ENCODE measurements at regions not wholly inside any gene's neighbourhood (a gene's known extent, or its start where the extent isn't known, plus 50 kb on each side); places are given as distances from the start of the nearest gene placed in this dataset.

- TF ChIP-seq EP300 (IDR thresholded peaks at IDR 0.05; ENCODE audit: low read depth) (no peak), CTCF (IDR thresholded peaks at IDR 0.05) (no peak), POLR2A (IDR thresholded peaks at IDR 0.05) (no peak), POLR2AphosphoS5 (IDR thresholded peaks at IDR 0.05) (no peak)
- Histone ChIP-seq H3K36me3 (no peaks in the 10 kb centered on the region), H3K4me3 (no peak overlapping the region), H3K27me3 (no peaks in the 10 kb centered on the region), H3K27ac (no peak overlapping the region), H3K9me3 (no peaks in the 10 kb centered on the region), H3K4me1 (no peaks in the 10 kb centered on the region)
- WGBS, 2 donors (ENCODE audit: low coverage in 1 of 2): 86 to 100% methylated on average over 1 to 3 of the region's 3 CpGs
- DNase-seq: no peak
- intact Hi-C loops (cut with DNase I; ENCODE audit: low total_unique reads) (no loop called here), in situ Hi-C loops (cut with MboI; ENCODE audit: low pct_ligation_motif_present in 1 of 4, low pct_unique_long_range_greater_than_20kb in 1 of 4, low sequenced_read_pairs in 3 of 4) (no loop called here)
Measured at GRCh38 chr12:115785548-115785947, 491.9 kb downstream of the MED13L start.

- no peak overlapping the region for H3K27ac ChIP-seq
- intact Hi-C loops (cut with DNase I; ENCODE audit: low total_unique reads) (no loop called here), in situ Hi-C loops (cut with MboI; ENCODE audit: low pct_ligation_motif_present in 1 of 4, low pct_unique_long_range_greater_than_20kb in 1 of 4, low sequenced_read_pairs in 3 of 4) (no loop called here)
- H3K4me1 ChIP-seq: no peaks in the 10 kb centered on the region
- H3K36me3 ChIP-seq: no peaks in the 10 kb centered on the region
- no peak overlapping the region for H3K4me3 ChIP-seq
- WGBS, 2 donors (ENCODE audit: low coverage in 1 of 2): 69 to 100% methylated on average over 1 of the region's 1 CpG
- H3K9me3 ChIP-seq: no peaks in the 10 kb centered on the region
- no peak for DNase-seq
- TF ChIP-seq POLR2AphosphoS5 (IDR thresholded peaks at IDR 0.05) (no peak), POLR2A (IDR thresholded peaks at IDR 0.05) (no peak), EP300 (IDR thresholded peaks at IDR 0.05; ENCODE audit: low read depth) (no peak), CTCF (IDR thresholded peaks at IDR 0.05) (no peak)
- no peaks in the 10 kb centered on the region for H3K27me3 ChIP-seq
Measured at GRCh38 chr12:115776399-115776798, 501.1 kb downstream of the MED13L start.

GRCh38 chr12:115774148-115774895, 503.2 kb downstream of the MED13L start:
- TF ChIP-seq CTCF (IDR thresholded peaks at IDR 0.05): no peak
- in situ Hi-C loops (cut with MboI; ENCODE audit: low pct_ligation_motif_present in 1 of 4, low pct_unique_long_range_greater_than_20kb in 1 of 4, low sequenced_read_pairs in 3 of 4): no loop called here
- Histone ChIP-seq H3K27ac (no peak overlapping the region), H3K4me3 (no peak overlapping the region), H3K27me3 (no peaks in the 10 kb centered on the region), H3K9me3 (no peaks in the 10 kb centered on the region), H3K4me1 (no peaks in the 10 kb centered on the region), H3K36me3 (no peaks in the 10 kb centered on the region)
- intact Hi-C loops (cut with DNase I; ENCODE audit: low total_unique reads): no loop called here
- no peak for DNase-seq
- 66 to 84% methylated on average over 4 to 9 of the region's 9 CpGs for WGBS, 2 donors (ENCODE audit: low coverage in 1 of 2)

GRCh38 chr12:115771601-115772000, 505.9 kb downstream of the MED13L start:
- in situ Hi-C loops (cut with MboI; ENCODE audit: low pct_ligation_motif_present in 1 of 4, low pct_unique_long_range_greater_than_20kb in 1 of 4, low sequenced_read_pairs in 3 of 4) (no loop called here), intact Hi-C loops (cut with DNase I; ENCODE audit: low total_unique reads) (no loop called here)

More at GRCh38 chr12:115771601-115772000, 505.9 kb downstream of the MED13L start:
- Histone ChIP-seq H3K36me3 (no peaks in the 10 kb centered on the region), H3K27me3 (no peaks in the 10 kb centered on the region), H3K27ac (no peak overlapping the region), H3K4me3 (no peak overlapping the region), H3K4me1 (no peaks in the 10 kb centered on the region), H3K9me3 (no peaks in the 10 kb centered on the region)
- no peak for DNase-seq
- TF ChIP-seq EP300 (IDR thresholded peaks at IDR 0.05; ENCODE audit: low read depth) (no peak), POLR2A (IDR thresholded peaks at IDR 0.05) (no peak), CTCF (IDR thresholded peaks at IDR 0.05) (no peak), POLR2AphosphoS5 (IDR thresholded peaks at IDR 0.05) (no peak)
- 79% methylated on average over 4 of the region's 4 CpGs; no CpG with 5 or more reads in 1 of the 2 donors for WGBS, 2 donors (ENCODE audit: low coverage in 1 of 2)
